Nephron progenitor cell (in vitro differentiated cells): ENCODE measurements at regions not wholly inside any gene's neighbourhood (a gene's known extent, or its start where the extent isn't known, plus 50 kb on each side); places are given as distances from the start of the nearest gene placed in this dataset.

Experiments
- DNase-seq: peaks from one replicate; pipeline ENCODE4 v3.0.0; 2021
- H3K27ac Mint-ChIP-seq: 2 replicates; pipeline ENCODE4 v1.8.0; 2021; ENCODE audit warnings: mild to moderate bottlenecking, moderate library complexity, mixed read lengths
- H3K27me3 Mint-ChIP-seq: 2 replicates; pipeline ENCODE4 v1.8.0; 2021; ENCODE audit warnings: mild to moderate bottlenecking, low read depth, mixed read lengths; ENCODE audit not compliant: poor library complexity
- H3K36me3 Mint-ChIP-seq: 2 replicates; pipeline ENCODE4 v1.8.0; 2021; ENCODE audit warnings: low read depth, mixed read lengths
- H3K4me1 Mint-ChIP-seq: 2 replicates; pipeline ENCODE4 v1.8.0; 2021; ENCODE audit warnings: mixed read lengths
- H3K4me3 Mint-ChIP-seq: 2 replicates; pipeline ENCODE4 v1.8.0; 2021; ENCODE audit warnings: mild to moderate bottlenecking, moderate library complexity, mixed read lengths
- H3K9me3 Mint-ChIP-seq: 2 replicates; pipeline ENCODE4 v1.8.0; 2021; ENCODE audit warnings: mild to moderate bottlenecking, moderate library complexity, mixed read lengths
- TF ChIP-seq, protein P1 (sequence below): fragments of 200-600 bp; sonication (generic); IDR thresholded peaks from 2 replicates; pipeline ENCODE4 v1.5.0; 2021; ENCODE audit warnings: antibody characterized with exemption

DNA sequence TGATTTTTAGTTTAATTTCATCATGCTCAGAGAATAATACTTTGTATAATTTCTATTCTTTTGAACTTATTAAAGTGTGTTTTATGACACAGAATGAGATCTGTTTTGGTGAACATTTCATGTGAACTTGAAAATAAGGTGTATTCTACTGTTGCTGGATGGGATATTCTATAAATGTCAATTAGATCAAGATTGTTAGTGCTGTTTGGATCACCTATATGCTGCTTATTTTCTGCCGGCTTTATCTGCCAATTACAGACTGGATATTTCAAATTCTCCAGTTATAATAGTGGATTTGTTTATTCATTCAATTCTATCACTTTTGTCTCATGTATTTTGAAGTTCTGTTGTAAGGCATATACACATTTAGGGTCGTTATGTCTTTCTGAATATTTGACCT is 720.7 kb upstream of the RIOK2 start:
- no peaks in the 10 kb centered on the region for H3K4me1 Mint-ChIP-seq
- H3K27me3 Mint-ChIP-seq = peaks cover 5% of the 10 kb centered on the region
- peaks cover 52% of the 10 kb centered on the region for H3K9me3 Mint-ChIP-seq
- TF ChIP-seq, protein P1, sequence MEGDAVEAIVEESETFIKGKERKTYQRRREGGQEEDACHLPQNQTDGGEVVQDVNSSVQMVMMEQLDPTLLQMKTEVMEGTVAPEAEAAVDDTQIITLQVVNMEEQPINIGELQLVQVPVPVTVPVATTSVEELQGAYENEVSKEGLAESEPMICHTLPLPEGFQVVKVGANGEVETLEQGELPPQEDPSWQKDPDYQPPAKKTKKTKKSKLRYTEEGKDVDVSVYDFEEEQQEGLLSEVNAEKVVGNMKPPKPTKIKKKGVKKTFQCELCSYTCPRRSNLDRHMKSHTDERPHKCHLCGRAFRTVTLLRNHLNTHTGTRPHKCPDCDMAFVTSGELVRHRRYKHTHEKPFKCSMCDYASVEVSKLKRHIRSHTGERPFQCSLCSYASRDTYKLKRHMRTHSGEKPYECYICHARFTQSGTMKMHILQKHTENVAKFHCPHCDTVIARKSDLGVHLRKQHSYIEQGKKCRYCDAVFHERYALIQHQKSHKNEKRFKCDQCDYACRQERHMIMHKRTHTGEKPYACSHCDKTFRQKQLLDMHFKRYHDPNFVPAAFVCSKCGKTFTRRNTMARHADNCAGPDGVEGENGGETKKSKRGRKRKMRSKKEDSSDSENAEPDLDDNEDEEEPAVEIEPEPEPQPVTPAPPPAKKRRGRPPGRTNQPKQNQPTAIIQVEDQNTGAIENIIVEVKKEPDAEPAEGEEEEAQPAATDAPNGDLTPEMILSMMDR = no peak
- H3K4me3 Mint-ChIP-seq = no peak overlapping the region
- no peak overlapping the region for H3K27ac Mint-ChIP-seq
- no peaks in the 10 kb centered on the region for H3K36me3 Mint-ChIP-seq
- DNase-seq = no peak

DNA sequence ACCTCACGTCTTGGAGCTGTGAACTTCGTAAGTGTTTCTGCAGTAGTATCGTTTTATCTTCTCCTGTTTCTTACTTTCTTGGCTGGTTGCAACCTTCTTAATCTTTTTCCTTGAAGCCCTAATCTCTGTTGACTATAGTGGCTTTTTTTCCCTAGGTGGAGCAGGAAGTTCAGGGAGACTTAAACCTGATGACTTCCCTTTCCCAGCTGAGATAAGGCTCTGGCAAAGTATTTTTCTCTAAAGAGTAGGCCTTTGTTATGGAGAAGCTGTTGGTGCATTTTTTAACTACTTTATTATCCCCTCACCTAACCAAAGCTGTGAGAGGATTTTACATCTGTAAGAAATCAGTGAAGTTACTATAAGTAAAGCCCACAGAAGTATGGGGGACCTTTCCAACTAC is 723.1 kb upstream of the RIOK2 start:
- TF ChIP-seq, protein P1 = no peak
- Mint-ChIP-seq H3K4me1 (no peaks in the 10 kb centered on the region), H3K27ac (no peak overlapping the region), H3K36me3 (no peaks in the 10 kb centered on the region), H3K4me3 (no peak overlapping the region), H3K9me3 (peaks cover 52% of the 10 kb centered on the region), H3K27me3 (peaks cover 5% of the 10 kb centered on the region)
- DNase-seq = no peak

DNA sequence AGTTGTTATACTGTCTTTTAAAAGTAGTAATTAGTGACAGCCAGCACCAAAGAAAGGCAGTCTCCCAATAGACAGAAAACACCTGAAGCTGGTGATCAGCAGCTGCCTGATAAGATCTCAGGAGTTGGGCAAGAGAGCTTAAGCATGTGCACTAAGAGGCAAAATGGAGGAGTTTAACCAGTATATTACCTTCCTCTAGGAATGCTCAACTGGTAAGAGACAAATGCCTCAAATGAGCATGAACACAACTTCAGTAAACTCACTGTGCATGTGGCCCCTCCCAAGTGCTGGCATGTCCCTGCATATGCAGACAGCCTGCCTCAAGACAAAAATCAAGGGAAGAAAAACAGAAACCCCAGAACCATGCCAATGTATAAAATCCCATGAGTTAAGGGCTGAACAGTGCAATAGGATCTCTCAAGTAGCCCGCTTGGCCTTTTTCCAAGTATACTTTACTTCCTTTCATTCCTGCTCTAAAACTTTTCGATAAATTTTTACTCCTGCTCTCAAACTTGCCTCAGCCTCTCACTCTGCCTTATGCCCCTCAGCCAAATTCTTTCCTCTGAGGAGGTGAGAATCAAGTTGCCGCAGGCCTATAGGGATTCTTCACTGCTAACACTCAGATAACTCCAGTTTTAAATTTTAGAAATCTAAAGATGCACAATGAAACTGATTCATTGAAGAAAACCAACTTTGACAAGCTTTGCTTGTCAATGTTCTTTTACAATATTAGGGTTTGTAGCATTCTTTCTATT is 724.8 kb upstream of the RIOK2 start:
- DNase-seq = no peak
- Mint-ChIP-seq H3K9me3 (peaks cover 40% of the 10 kb centered on the region), H3K4me1 (no peaks in the 10 kb centered on the region), H3K27me3 (peaks cover 5% of the 10 kb centered on the region), H3K4me3 (no peak overlapping the region), H3K36me3 (no peaks in the 10 kb centered on the region), H3K27ac (no peak overlapping the region)
- TF ChIP-seq, protein P1 = no peak

DNA sequence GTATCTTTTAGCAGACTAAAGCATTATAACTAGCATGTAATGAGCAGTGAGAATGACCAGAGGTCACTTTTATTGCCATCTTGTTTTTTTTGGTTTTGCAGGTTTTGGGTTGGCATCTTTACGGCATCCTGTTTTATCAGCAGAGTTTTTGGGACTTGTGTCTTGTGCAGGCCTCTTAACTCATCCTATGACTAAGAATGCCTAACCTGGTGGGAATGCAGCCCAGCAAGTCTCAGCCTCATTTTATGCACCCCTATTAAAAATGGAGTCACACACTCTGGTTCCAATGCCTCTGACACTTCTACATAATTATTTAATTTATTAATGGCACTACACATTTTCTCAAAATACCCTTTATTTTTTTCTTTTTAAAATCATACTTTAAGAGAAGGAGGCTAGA is 726.5 kb upstream of the RIOK2 start:
- H3K4me1 Mint-ChIP-seq = no peaks in the 10 kb centered on the region
- TF ChIP-seq, protein P1 = no peak
- H3K27me3 Mint-ChIP-seq = no peaks in the 10 kb centered on the region
- DNase-seq = no peak
- no peak overlapping the region for H3K4me3 Mint-ChIP-seq
- no peaks in the 10 kb centered on the region for H3K36me3 Mint-ChIP-seq
- H3K9me3 Mint-ChIP-seq = peaks cover 22% of the 10 kb centered on the region
- no peak overlapping the region for H3K27ac Mint-ChIP-seq

DNA sequence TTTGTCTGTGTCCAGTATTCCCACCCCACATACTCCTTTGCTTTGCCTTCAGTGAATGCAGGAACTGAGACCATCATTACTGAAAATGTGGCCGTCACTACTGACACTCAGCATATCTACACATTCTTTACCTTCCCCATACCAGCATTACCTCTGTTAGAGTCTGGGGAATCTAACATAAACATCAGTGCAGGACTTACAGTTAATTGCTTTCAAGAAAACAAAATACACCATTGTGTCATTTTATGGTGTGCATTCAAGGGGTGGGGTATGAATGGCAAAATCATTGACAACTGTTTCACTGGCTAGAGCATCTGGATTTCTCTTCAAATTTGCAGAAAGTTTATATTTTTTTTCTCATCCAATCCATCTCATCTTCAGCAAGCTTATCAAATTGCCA is 731.4 kb upstream of the RIOK2 start:
- Mint-ChIP-seq H3K27ac (peak overlapping the region; percentile 16), H3K36me3 (no peaks in the 10 kb centered on the region), H3K27me3 (no peaks in the 10 kb centered on the region), H3K9me3 (no peaks in the 10 kb centered on the region), H3K4me3 (no peak overlapping the region), H3K4me1 (no peaks in the 10 kb centered on the region)
- DNase-seq = no peak
- TF ChIP-seq, protein P1 = no peak

DNA sequence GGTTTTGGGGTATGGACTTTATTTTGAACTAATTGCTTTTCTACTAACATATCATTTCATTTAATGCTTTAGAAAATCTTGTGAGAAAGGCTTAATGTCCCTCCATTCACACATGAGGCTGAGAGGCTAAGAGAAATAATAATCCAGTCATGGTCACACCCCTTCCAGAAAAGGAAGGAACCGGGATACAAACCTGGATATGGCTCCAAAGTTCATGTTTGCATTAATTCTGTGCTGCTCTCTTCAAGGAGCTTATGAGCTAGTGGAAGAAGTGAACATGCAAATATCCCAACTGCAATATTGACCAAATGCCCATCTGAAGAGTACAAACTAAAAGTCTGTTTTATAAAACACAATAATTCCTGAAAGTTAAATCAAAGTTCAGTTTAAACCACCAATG is 732.1 kb upstream of the RIOK2 start:
- Mint-ChIP-seq H3K27ac (no peak overlapping the region), H3K27me3 (no peaks in the 10 kb centered on the region)

More for the DNA sequence above, 732.1 kb upstream of the RIOK2 start:
- TF ChIP-seq, protein P1 = no peak
- Mint-ChIP-seq H3K4me1 (no peaks in the 10 kb centered on the region), H3K9me3 (no peaks in the 10 kb centered on the region), H3K36me3 (no peaks in the 10 kb centered on the region), H3K4me3 (no peak overlapping the region)
- DNase-seq = no peak
